ENCODE measurements at regions not wholly inside any gene's neighbourhood (a gene's known extent, or its start where the extent isn't known, plus 50 kb on each side); places are given as distances from the start of the nearest gene placed in this dataset.

DNA sequence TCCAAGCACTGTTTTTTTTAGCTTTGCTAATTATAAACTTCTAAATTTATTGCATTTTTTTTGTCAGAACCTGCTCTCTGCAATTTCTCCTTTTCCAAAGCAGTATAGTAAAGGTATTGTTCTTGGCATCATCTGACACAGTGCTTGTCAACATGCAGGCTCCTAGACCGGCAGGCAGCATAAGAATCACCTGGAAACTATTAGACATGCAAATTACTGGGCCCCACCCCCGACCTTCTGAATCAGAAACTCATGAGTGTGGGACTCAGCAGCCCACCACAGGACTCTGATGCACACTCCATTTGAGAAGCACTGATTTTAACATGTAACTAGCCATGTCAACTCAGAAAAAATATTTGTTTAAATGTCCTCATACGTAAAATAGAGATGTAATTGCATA is 551.1 kb upstream of the CELF4 start:
- DNase-seq, result no peak

DNA sequence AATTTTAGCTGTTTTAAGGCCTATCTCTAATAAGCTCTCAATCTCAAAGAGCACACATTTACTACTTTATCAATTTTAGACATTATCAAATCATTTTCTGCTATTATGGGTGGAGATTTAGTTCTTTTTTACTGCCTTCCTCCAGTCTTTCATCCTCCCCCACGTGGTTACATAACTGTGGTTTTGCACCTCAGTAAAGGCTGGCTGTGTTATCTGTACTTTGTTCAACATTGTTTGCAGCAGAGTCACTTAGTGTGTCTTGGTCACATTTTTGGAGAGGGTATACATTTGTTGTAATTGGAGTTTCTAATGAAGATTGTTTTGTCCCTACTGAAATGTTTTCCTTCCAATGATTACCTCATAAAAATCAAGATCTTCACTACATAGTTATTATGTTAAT is 549.6 kb upstream of the CELF4 start:
- no peak for DNase-seq

DNA sequence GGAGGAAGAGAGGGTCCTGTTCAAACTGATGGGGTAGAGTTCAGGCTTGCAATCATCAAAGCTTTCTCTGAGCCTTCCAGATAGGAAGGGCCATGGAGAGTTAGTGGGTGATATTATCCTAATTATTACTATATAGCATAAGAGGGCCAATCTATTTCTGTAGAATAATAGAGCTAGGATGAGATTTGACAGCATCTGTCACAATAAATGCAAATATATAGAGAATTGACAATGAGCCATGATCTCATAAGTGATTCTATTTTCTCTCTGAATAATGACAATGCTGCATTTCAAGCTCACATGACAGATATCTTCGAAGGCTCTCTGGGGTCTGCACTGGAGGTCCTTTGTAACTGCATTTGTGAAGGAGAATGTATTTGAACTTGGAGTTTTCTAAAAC is 521.9 kb upstream of the CELF4 start:
- DNase-seq, result no peak

DNA sequence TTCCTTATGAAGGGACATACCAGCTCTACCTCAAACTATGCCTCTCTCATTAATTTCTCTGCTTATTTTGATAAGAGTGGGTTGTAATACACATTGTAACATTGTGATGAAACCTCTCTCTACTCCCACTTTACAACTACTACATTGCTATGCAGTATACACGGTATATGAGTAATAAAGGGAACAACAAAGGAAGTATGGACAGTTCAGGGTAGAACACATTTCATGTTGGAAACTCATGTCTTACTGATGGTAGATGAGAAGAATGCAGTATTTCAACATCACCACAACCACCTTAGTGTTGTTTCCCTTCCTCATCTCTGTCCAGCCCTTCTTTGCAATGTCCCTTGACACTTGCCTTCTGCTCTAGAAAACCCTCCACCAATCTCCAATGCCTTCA is 515.9 kb upstream of the CELF4 start:
- no peak for DNase-seq

DNA sequence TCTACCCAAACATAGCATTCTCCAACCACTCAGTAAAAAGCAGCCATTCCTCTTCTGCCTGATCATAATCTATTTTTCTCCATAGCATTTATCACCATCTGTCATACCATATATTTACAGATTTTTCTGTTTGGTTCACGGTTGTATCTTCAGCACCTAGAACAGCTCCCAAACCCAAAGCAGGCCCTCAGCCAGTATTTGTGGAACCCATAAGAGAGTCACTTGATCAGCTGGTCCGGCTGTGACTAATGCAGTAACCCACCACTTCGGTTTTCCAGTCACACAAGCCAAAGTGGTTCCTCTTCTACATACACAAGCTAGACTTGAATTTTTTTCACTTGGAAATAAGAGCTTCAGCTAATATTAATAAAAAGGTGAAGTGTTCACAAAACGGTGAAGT is 511.6 kb upstream of the CELF4 start:
- DNase-seq, result peak in 2 of 56 donors; percentile 3 to 10

DNA sequence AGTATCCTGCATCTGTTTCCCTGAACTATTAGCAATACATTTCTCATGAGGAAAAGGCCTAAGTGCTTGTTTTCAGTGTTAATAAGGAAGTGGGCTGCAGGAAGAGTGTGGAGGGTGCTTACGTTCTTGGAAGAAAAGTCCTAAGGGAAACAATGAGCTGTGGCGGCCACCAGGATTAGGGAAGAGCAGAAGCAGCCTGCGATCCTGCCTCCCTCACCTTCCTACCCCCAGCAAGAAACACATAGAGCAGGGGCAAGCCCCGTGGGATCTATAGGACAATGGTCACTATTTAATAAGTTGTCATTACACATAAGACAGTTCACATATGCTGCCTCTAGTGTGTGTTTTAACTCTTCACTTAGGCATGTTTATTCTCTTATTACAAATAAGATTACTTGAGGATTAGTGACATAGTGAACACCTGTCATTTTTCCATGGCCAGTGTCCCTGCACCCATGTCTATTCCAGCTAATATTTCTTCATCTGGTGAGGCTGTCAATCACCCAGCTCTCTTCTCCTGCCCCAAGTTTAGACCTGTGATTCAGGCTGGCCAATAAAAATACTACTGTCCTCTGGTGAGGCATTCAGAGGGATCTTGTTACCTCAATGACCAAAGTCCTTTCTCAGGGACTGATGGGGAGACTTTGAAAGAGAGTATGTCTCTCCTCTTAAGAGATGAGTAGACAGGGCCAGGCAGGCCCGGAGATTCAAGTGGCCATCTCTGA is 510.9 kb upstream of the CELF4 start:
- no peak for DNase-seq

DNA sequence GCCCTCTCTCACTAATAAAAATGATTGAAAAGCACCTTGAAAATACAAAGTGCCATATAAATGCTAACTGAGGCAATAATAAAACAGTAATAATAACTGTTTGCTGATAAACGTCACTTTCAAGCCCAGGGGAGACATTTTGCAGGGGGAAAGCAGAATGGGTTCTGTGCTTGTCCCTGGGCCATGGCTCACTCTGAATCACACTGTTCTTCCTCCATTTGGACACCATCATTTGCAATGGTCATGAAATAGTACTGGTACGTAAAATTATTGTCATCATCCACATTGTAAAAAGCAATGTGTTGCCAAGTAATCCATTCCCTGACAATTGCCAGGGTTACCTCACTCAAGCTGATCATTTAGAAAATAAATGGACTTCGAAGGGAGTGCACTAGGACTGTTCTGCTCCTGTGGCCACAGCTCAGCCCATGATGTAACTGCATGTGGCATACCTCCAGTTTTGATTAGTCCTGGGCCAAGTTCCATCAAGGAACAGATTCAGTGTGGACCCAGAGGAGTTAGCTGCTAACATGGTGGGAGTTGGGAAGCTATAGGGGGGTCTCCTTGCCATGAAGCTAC is 508.8 kb upstream of the CELF4 start:
- DNase-seq, result no peak

DNA sequence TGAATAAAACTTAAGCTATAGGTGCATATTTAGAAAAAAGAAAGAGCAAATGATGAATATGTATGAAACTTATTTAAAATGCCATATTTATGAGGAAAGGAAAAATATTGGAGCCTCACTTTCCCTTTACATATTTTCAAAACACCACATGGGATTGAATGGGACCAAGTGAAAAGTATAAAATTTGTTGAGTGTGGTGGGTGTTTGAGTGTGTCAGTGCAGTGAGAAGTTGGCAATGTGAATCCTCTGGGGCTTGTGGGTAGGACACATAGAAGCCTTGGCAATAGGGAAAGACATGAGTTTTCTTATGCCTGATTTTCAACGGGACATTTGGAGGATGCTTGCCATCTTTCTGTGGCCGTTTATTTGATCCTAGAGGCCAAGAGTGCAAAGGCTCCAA is 502.2 kb upstream of the CELF4 start:
- DNase-seq, result no peak

DNA sequence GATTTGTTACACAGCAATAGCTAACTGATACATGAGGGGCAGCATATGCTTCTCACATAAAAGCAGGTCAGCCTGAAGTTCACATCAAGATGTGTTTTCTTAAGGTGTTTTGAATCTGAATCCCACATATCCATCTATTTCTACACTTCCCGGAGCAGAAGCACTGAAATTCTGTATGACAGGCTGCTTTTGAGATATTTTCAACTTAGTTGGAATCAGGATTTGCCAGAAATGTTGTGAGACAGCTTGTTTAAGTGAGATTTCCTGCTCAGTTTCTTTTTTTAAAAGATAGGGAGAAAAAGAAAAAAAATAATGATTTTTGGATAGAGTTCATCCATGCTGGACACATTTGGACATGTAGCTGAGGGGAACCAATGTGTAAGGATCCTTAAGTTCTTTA is 501.5 kb upstream of the CELF4 start:
- DNase-seq, result no peak

DNA sequence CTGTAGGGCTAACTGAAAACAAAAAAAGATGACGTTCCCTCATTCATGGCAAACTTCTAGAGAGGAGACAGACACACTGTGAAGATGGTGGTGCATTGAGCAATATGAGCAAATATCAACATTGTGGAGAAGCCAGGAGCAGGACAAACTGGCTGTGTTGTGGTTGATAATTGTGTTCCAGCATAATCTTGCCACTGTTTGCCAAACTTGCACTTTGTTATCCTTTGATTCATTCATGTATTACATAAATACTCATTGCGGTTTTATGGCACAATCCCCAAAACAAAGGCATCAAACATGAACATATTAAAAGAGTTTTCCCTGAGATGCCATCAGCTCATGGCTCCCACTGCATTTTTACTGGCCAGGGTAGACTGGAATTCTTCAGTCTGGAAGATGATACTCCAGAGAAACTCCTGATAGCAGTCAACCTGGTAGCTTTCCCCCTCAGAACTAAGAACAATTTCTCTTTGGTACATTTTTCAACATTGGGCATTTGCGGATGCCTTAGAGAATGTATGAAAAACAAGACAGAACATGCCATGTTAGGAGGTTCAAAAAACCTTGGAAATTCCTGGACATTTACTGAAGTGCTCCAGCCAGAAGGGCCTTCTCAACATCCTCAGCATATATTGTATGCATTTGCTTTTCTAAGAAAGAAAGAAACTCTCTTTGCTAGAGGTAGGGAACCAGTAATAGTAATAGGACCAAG is 487.4 kb upstream of the CELF4 start:
- no peak for DNase-seq

DNA sequence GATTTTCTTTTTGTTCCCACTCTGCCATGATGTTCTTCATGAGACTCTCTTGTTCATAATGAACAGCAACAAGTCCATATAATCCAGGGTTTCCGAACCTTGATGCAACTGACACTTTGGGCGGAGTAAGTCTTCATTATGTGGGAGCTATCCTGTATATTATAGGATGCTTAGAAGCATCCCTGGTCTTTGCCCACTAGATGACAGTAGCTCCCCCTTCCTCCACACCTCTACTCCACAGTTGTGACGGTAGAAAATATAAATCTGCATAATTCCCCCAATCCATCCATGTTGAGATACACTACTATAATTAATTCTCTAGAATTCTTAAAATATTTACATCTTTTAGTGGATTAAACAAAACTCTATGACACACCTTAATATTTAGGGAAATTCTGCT is 482.2 kb upstream of the CELF4 start:
- no peak for DNase-seq

DNA sequence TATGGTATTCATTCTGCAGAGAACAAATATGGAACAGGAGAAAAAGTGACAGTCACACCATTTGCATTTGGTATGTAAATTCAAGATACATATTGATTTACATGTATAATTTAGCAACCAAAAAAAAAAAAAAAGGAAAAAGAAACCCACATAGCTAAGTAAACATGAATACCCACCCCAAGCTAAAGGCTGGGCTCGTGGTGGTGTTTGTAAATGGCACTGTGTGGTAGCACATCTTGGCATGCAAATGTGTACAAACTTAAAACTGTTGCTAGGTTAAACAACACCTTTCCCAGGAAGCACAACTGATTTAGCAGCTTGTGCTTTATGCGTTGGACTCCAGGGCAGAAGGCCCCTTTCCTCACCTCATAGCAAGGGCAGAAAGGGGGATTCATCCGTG is 481.1 kb upstream of the CELF4 start:
- no peak for DNase-seq

DNA sequence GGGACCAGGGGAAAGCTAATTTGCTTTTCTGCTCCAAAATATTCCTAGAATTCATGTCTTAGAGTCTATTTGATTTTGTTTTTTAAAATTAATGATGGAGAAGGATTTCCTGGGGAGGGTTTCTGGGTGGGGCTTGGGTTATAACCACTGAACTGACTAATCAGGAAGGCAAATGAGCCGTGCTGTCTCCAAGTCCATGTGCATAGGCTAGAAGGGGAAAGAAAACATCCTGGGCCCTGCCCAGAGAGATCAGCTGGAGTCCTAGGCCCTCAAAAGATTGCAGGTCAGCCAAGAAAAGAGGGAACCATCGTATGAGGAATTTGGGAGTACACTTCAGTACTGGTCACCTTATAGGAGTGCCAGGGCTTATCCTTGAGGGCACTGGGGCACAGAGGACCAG is 480.2 kb upstream of the CELF4 start:
- DNase-seq, result no peak

DNA sequence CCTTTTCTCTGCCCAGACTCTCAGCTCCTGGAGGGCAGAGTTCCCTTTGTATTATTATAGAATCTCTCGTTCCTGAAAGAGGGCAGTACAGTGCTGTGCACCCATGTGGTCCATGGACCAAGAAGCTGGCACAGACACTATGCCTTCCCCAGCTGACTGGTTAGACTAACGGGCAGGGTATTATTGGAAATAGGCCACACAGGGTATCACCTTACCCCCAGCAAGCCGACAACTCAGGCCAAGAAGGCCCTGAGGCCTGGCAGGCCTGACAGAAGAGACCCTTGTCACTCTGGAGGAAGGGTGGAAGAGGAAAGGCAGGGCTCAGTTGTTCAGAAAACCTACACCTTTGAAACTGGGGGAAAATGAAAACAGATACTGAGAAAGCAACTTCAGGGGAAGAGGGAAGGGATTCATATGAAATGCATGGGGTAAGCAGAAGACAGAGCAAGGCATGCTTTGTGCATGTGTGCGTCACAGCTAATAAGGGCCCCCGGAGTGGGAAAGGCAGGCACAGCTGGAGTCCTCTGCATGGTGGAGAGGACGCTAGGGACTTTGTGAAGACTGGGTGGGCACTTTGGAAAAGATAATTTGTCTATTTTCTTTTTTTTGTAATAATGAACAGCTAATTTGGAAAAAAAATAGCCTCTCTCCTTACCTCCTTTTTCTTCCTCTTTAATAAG is 476.8 kb upstream of the CELF4 start:
- DNase-seq, result no peak

DNA sequence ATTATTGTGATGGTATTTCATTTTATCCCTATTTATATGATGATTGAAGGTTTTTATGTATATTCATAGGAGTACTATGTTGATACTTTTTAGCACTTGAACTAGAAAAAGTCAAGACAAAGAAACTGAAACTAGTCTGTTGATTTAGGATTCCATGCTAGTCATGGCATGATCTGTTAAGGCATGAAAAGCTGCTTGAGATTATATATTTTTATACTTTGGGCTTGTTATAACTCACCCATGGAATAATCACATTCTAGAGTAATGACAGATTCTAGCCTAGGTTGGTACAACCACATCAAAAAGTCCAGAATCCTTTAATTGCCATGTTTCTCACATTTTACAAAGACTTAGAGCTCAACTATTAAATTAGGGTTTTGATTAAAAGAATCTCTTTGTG is 472.6 kb upstream of the CELF4 start:
- DNase-seq, result no peak

DNA sequence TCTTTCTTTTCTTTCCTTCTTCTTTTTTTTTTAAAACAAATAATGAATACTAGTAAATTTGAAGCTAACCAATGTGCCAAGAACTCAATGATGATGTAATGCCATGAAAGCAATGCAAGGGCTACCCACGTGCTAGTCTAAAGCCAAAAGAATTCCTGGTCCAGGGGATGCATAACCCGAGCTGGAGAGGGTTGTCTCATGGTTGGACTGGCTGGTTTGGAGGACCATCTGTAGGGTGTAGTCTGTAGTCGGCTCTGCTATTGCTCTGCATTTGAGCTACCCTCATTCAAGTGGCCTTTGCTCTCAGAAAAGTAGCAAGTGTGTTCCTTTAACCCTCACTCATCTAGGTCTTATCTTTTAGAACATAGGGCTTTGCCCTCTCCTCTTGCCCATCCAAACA is 469.6 kb upstream of the CELF4 start:
- no peak for DNase-seq

DNA sequence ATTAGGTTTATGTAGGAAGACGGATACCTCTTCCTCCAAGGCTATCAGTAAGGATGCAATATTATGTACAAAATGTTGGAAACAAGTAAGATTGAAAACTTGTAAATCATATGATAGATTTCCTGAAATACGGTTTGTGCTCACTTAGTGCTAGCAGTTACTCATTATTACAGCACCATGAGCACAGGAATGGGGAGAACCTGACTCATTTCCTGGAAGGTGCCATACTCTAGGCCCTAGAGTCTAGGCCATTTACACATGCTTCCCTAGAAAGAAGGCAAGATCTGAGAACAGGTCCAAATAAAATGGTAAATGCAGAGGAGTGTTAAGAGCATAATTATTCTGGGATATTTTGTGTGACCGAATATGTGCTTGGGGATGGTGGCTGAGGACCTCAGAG is 467.7 kb upstream of the CELF4 start:
- DNase-seq, result no peak

DNA sequence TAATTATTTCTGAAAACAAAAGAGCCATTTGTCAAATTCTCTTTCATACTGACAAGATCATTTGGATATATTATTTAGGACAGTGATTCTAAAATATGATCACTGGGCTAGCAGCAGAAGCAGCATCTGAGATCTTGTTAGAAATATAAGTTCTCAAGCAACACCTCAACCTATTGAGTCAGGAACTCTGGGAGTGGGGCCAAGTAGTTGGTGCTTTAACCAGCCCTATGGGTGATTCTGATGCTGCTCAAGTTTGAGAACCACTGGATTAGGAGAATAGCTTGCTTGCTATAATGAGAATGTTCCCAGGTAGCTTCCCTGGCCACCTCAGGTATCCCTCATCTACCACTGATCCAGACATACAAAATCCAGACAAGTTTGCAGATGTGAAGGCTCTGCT is 466.9 kb upstream of the CELF4 start:
- no peak for DNase-seq

DNA sequence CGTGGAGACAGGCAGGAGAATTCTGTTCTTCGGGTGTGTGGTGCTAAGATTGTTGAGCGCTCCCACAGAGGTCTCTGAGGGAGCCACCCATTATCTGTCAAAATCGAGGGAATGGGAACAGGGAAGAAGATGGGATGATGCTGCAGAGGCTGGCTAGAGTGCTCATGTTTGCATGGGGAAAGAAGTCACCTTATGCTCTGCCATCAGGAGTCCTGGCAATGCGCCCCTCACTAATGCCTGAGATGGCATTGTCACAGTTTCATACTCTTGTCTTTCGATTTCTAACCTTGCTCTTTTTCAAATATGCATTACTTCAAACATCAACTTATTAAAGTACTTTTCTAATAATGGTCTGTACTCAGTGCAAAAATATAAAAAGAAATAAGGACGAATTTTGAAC is 463.3 kb upstream of the CELF4 start:
- no peak for DNase-seq

DNA sequence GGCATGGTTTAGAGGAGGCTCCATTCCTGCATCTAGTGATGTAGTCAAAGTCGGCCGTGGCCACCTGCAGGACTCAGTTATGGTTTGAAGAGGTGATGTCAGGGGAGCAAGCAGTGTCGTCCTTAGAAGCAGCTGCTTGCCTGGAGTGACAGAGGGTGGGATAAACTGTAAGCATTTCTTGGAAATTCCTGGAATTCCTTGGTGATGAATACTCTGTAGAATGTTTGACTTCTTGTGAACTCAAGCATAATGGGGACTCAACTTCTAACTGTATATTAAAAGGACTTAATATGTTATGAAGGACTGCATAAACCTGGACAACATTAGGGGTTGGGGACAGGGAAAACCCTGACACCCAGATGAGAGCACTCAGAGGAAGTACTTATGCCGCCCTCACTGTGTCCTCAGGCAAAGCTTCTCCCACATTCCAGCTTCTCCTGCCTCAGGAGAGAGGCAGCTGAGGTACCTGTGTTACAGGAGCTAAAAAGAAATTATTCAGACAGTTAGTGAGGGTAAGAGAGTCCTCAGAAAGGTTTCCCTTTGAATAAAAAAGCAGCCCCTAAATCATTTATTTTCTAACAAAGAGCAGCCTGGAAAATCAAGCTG is 459.9 kb upstream of the CELF4 start:
- no peak for DNase-seq

DNA sequence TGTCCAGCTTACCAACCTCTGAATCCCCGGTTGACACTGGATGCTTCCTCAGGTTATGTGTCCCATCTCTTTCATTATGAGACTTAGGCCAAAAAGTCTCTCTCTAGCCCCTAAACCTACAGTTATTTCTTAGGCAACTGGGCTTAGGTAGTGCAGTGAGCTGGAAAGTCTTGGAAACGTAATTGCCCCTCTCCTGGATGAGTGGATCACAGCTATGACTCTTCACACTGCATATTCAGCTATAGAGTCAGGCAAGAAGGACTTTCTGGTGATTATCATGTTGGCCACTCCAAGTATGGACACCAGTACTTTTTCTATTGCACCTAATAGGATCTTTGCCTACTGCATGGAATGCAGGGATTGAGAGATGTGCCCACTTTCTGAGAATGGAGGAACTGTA is 458.3 kb upstream of the CELF4 start:
- DNase-seq, result no peak

DNA sequence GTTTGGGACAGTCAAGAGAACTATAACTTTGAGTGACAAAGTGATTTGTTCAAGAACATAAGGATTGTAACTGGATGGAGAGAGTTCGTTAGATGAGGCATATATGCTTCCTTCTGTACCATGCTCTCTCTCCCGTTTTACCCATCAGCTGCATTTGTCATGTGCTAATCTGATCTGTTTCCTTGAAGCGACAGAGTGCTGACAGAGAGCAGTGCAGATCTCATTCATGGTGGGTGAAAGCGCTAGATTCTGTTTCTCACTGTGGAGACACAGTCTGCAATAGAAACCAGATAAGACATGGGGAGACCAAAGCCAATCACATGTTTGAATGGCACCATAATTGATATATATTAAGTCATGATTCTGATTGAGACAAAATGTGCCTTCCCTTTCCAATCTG is 456.6 kb upstream of the CELF4 start:
- no peak for DNase-seq
